ENCODE measurements at regions not wholly inside any gene's neighbourhood (a gene's known extent, or its start where the extent isn't known, plus 50 kb on each side); places are given as distances from the start of the nearest gene placed in this dataset.
A peak's percentile ranks its signal among the peaks of the same experiment; 100 is the strongest.

- Histone ChIP-seq H3K36me3 (ENCODE audit: control insufficient read depth, insufficient read depth, low read length) (no peaks in the 10 kb centered on the region), H2AFZ (ENCODE audit: low read length) (no peak overlapping the region), H3K27me3 (ENCODE audit: control insufficient read depth, insufficient read depth, low read length) (no peaks in the 10 kb centered on the region), H3K4me3 (replicated peaks in 1 of 4; ENCODE audit: control extremely low read depth in 1 of 4, insufficient read depth in 1 of 4, low read depth in 3 of 4, low read length in 4 of 4) (no peak overlapping the region), H3K9ac (ENCODE audit: insufficient read depth, low read length) (no peak overlapping the region), H3K4me2 (ENCODE audit: extremely low read depth, insufficient read depth, low read length) (no peak overlapping the region), H3K9me3 (ENCODE audit: control insufficient read depth, insufficient read depth, low read depth, low read length) (no peaks in the 10 kb centered on the region), H4K20me1 (ENCODE audit: control insufficient read depth, extremely low read depth, insufficient read depth, low read length) (no peaks in the 10 kb centered on the region), H3K79me2 (ENCODE audit: control insufficient read depth, insufficient read depth, low read length) (no peaks in the 10 kb centered on the region), H3K27ac (ENCODE audit: insufficient read depth, low read length) (no peak overlapping the region), H3K4me1 (ENCODE audit: control insufficient read depth, extremely low read depth, insufficient read depth, low read length) (no peaks in the 10 kb centered on the region)
- no peak for TF ChIP-seq EZH2 (IDR thresholded peaks at IDR 0.05; ENCODE audit: low read length, missing control alignments)
- TF ChIP-seq, protein P1, sequence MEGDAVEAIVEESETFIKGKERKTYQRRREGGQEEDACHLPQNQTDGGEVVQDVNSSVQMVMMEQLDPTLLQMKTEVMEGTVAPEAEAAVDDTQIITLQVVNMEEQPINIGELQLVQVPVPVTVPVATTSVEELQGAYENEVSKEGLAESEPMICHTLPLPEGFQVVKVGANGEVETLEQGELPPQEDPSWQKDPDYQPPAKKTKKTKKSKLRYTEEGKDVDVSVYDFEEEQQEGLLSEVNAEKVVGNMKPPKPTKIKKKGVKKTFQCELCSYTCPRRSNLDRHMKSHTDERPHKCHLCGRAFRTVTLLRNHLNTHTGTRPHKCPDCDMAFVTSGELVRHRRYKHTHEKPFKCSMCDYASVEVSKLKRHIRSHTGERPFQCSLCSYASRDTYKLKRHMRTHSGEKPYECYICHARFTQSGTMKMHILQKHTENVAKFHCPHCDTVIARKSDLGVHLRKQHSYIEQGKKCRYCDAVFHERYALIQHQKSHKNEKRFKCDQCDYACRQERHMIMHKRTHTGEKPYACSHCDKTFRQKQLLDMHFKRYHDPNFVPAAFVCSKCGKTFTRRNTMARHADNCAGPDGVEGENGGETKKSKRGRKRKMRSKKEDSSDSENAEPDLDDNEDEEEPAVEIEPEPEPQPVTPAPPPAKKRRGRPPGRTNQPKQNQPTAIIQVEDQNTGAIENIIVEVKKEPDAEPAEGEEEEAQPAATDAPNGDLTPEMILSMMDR (conservative IDR thresholded peaks at IDR 0.05 in 1 of 2, IDR thresholded peaks at IDR 0.05 in 1 of 2; ENCODE audit: low read depth in 1 of 2, low read length in 2 of 2) = no peak
- no peak for DNase-seq (ENCODE audit: low read depth in 2 of 2)
Measured at GRCh38 chr15:97171556-97171955, 788.9 kb upstream of the ARRDC4 start.

GRCh38 chr15:97174886-97175540, 785.5 kb upstream of the ARRDC4 start:
- Histone ChIP-seq H3K79me2 (ENCODE audit: control insufficient read depth, insufficient read depth, low read length) (no peaks in the 10 kb centered on the region), H3K9ac (ENCODE audit: insufficient read depth, low read length) (no peak overlapping the region), H3K4me3 (replicated peaks in 1 of 4; ENCODE audit: control extremely low read depth in 1 of 4, insufficient read depth in 1 of 4, low read depth in 3 of 4, low read length in 4 of 4) (no peak overlapping the region), H3K27me3 (ENCODE audit: control insufficient read depth, insufficient read depth, low read length) (no peaks in the 10 kb centered on the region), H3K9me3 (ENCODE audit: control insufficient read depth, insufficient read depth, low read depth, low read length) (no peaks in the 10 kb centered on the region), H4K20me1 (ENCODE audit: control insufficient read depth, extremely low read depth, insufficient read depth, low read length) (no peaks in the 10 kb centered on the region), H3K36me3 (ENCODE audit: control insufficient read depth, insufficient read depth, low read length) (no peaks in the 10 kb centered on the region), H3K4me2 (ENCODE audit: extremely low read depth, insufficient read depth, low read length) (no peak overlapping the region), H3K4me1 (ENCODE audit: control insufficient read depth, extremely low read depth, insufficient read depth, low read length) (no peaks in the 10 kb centered on the region), H3K27ac (ENCODE audit: insufficient read depth, low read length) (no peak overlapping the region), H2AFZ (ENCODE audit: low read length) (no peak overlapping the region)
- peak in 1 of 2 donors; percentile 23 for DNase-seq (ENCODE audit: low read depth in 2 of 2)
- no peak for TF ChIP-seq EZH2 (IDR thresholded peaks at IDR 0.05; ENCODE audit: low read length, missing control alignments)
- TF ChIP-seq, protein P1 (conservative IDR thresholded peaks at IDR 0.05 in 1 of 2, IDR thresholded peaks at IDR 0.05 in 1 of 2; ENCODE audit: low read depth in 1 of 2, low read length in 2 of 2) = no peak

DNA sequence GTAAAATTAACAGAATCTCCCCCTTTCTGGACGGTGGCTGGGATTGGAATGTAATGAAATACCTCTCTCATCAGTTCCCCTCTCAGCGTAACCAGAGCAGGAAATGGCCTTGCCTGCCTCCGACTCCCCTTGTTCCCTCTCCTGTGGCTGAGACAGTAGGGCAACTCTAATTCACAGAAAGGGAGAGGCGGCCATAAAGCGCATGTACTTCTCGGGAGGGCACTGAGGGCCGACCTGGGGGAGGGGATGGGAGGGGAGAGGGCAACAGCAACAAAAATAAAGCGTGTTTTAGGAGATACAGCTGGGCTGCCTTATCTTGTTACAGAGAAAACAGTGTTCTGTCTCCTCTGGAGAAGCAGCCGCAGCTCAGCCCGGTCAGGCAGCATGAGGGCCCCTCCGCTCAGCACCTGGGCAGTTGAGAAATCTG, 783.3 kb upstream of the ARRDC4 start:
- Histone ChIP-seq H3K4me3 (replicated peaks in 1 of 4; ENCODE audit: control extremely low read depth in 1 of 4, insufficient read depth in 1 of 4, low read depth in 3 of 4, low read length in 4 of 4) (no peak overlapping the region), H3K27me3 (ENCODE audit: control insufficient read depth, insufficient read depth, low read length) (no peaks in the 10 kb centered on the region), H3K27ac (ENCODE audit: insufficient read depth, low read length) (no peak overlapping the region), H2AFZ (ENCODE audit: low read length) (no peak overlapping the region), H4K20me1 (ENCODE audit: control insufficient read depth, extremely low read depth, insufficient read depth, low read length) (no peaks in the 10 kb centered on the region), H3K36me3 (ENCODE audit: control insufficient read depth, insufficient read depth, low read length) (no peaks in the 10 kb centered on the region), H3K9me3 (ENCODE audit: control insufficient read depth, insufficient read depth, low read depth, low read length) (no peaks in the 10 kb centered on the region), H3K9ac (ENCODE audit: insufficient read depth, low read length) (no peak overlapping the region), H3K4me1 (ENCODE audit: control insufficient read depth, extremely low read depth, insufficient read depth, low read length) (no peaks in the 10 kb centered on the region), H3K79me2 (ENCODE audit: control insufficient read depth, insufficient read depth, low read length) (no peaks in the 10 kb centered on the region), H3K4me2 (ENCODE audit: extremely low read depth, insufficient read depth, low read length) (no peak overlapping the region)
- TF ChIP-seq EZH2 (IDR thresholded peaks at IDR 0.05; ENCODE audit: low read length, missing control alignments) = no peak
- TF ChIP-seq, protein P1 (conservative IDR thresholded peaks at IDR 0.05 in 1 of 2, IDR thresholded peaks at IDR 0.05 in 1 of 2; ENCODE audit: low read depth in 1 of 2, low read length in 2 of 2) = no peak
- DNase-seq (ENCODE audit: low read depth in 2 of 2) = no peak

Measured in fibroblast of lung (primary cell).